ENCODE measurements at regions not wholly inside any gene's neighbourhood (a gene's known extent, or its start where the extent isn't known, plus 50 kb on each side); places are given as distances from the start of the nearest gene placed in this dataset.

DNA sequence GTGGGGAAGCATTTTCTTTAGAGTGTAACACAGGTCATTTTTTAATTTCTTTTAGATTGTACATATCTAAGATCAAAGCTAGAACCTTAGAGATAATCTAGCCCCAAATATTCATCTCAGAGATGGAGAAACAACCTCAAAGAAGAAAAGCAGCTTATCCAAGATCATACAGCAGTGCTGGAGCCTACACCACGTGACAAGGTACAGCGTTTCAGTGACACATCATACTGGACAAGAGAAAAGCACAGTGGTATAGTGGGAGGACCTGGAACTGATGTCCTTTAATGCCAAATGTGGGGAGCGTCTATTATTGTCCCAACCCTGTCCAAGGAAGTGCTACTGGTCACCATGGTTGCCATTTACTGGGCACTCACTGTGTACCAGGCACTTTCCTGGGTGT lies 445.8 kb downstream of the RPS24 start:
- no peak for TF ChIP-seq POLR2AphosphoS5 (IDR thresholded peaks at IDR 0.05)
- TF ChIP-seq CTCF (IDR thresholded peaks at IDR 0.05): no peak
- no peak for TF ChIP-seq POLR2A (IDR thresholded peaks at IDR 0.05)
